ENCODE measurements at regions not wholly inside any gene's neighbourhood (a gene's known extent, or its start where the extent isn't known, plus 50 kb on each side); places are given as distances from the start of the nearest gene placed in this dataset.

GRCh38 chr21:27839512-27840115, 872.7 kb upstream of the ADAMTS5 start:
- DNase-seq: no peak

- DNase-seq: no peak
These were observed 871.7 kb upstream of the ADAMTS5 start for GRCh38 chr21:27838573-27838972.

GRCh38 chr21:27837936-27838335, 871.0 kb upstream of the ADAMTS5 start:
- DNase-seq: no peak

GRCh38 chr21:27833298-27833697, 866.4 kb upstream of the ADAMTS5 start:
- DNase-seq: no peak

GRCh38 chr21:27831816-27832569, 865.1 kb upstream of the ADAMTS5 start:
- no peak for DNase-seq

- no peak for DNase-seq
These were observed 864.3 kb upstream of the ADAMTS5 start for GRCh38 chr21:27831177-27831576.

- DNase-seq: no peak
These were observed 861.1 kb upstream of the ADAMTS5 start for GRCh38 chr21:27827972-27828371.

- DNase-seq: no peak
These were observed 858.1 kb upstream of the ADAMTS5 start for GRCh38 chr21:27825035-27825434.

GRCh38 chr21:27823652-27824201, 856.8 kb upstream of the ADAMTS5 start:
- DNase-seq: no peak

- DNase-seq: no peak
These were observed 853.5 kb upstream of the ADAMTS5 start for GRCh38 chr21:27820342-27820741.

- no peak for DNase-seq
These were observed 852.4 kb upstream of the ADAMTS5 start for GRCh38 chr21:27819299-27819698.

- DNase-seq: no peak
These were observed 852.0 kb upstream of the ADAMTS5 start for GRCh38 chr21:27818847-27819246.

GRCh38 chr21:27817902-27818623, 851.2 kb upstream of the ADAMTS5 start:
- no peak for DNase-seq

- DNase-seq: no peak
These were observed 850.2 kb upstream of the ADAMTS5 start for GRCh38 chr21:27817074-27817473.

GRCh38 chr21:27816301-27816700, 849.4 kb upstream of the ADAMTS5 start:
- no peak for DNase-seq

- no peak for DNase-seq
These were observed 847.3 kb upstream of the ADAMTS5 start for GRCh38 chr21:27814226-27814625.

- DNase-seq: no peak
These were observed 846.9 kb upstream of the ADAMTS5 start for GRCh38 chr21:27813750-27814149.

- DNase-seq: no peak
These were observed 846.5 kb upstream of the ADAMTS5 start for GRCh38 chr21:27813344-27813743.

- no peak for DNase-seq
These were observed 845.4 kb upstream of the ADAMTS5 start for GRCh38 chr21:27812279-27812678.

GRCh38 chr21:27808923-27809322, 842.0 kb upstream of the ADAMTS5 start:
- no peak for DNase-seq

- no peak for DNase-seq
These were observed 840.7 kb upstream of the ADAMTS5 start for GRCh38 chr21:27807596-27807995.

GRCh38 chr21:27806281-27806680, 839.4 kb upstream of the ADAMTS5 start:
- DNase-seq: no peak

GRCh38 chr21:27805696-27806095, 838.8 kb upstream of the ADAMTS5 start:
- DNase-seq: no peak

- DNase-seq: no peak
These were observed 837.6 kb upstream of the ADAMTS5 start for GRCh38 chr21:27804515-27804914.

All from inflammatory macrophage (primary cell).